A673 (cell line): ENCODE measurements at regions not wholly inside any gene's neighbourhood (a gene's known extent, or its start where the extent isn't known, plus 50 kb on each side); places are given as distances from the start of the nearest gene placed in this dataset.

ENCODE experiments used
- BruUV-seq: library from RNA; stranded (reverse); fragments of 400-500 nt; replicated peaks from 2 replicates; lab custom pipeline; 2021; lab: Mats Ljungman, UMichigan
- CTCF ChIA-PET: fragments of 300-600 bp; sonication (Branson Sonifier 250); formaldehyde crosslinking; loops from one replicate; lab custom pipeline; 2022; ENCODE audit warnings: antibody characterized with exemption; lab: Charles Lee
- POLR2A ChIA-PET: fragments of 300-600 bp; sonication (Branson Sonifier 250); formaldehyde crosslinking; loops from one replicate; lab custom pipeline; 2022; ENCODE audit warnings: antibody characterized with exemption; ENCODE audit not compliant: low non-redundant PET; lab: Charles Lee
- DNase-seq: peaks from one replicate; pipeline ENCODE4 v3.0.0-alpha.2; 2015; ENCODE audit warnings: low spot score
- H3K27ac ChIP-seq: fragments of 200-600 bp; sonication (generic); 2 replicates; pipeline ENCODE4 v1.5.1; 2016; ENCODE audit warnings: mixed run types, low read depth, mild to moderate bottlenecking, mixed read lengths, antibody characterized with exemption, low read length; ENCODE audit not compliant: poor library complexity, severe bottlenecking
- H3K27me3 ChIP-seq: fragments of 200-600 bp; sonication (generic); replicated peaks from 2 replicates; pipeline ENCODE4 v1.6.1; 2017; ENCODE audit warnings: mixed run types, low read depth, mild to moderate bottlenecking, mixed read lengths, antibody characterized with exemption, low read length; ENCODE audit not compliant: insufficient read depth, poor library complexity
- H3K36me3 ChIP-seq: fragments of 200-600 bp; sonication (generic); 2 replicates; pipeline ENCODE4 v1.6.1; 2016; ENCODE audit warnings: mixed run types, mild to moderate bottlenecking, mixed read lengths, antibody characterized with exemption, low read length; ENCODE audit not compliant: insufficient read depth, poor library complexity, severe bottlenecking
- H3K4me1 ChIP-seq: fragments of 200-600 bp; sonication (generic); 2 replicates; pipeline ENCODE4 v1.6.1; 2017; ENCODE audit warnings: mixed run types, mild to moderate bottlenecking, mixed read lengths, antibody characterized with exemption, low read length; ENCODE audit not compliant: insufficient read depth, poor library complexity, severe bottlenecking
- H3K4me3 ChIP-seq: fragments of 200-600 bp; sonication (generic); 2 replicates; pipeline ENCODE4 v1.5.1; 2016; ENCODE audit warnings: low read depth, mixed run types, mild to moderate bottlenecking, mixed read lengths, low read length; ENCODE audit not compliant: poor library complexity, severe bottlenecking
- H3K9me3 ChIP-seq: fragments of 200-600 bp; sonication (generic); 2 replicates; pipeline ENCODE4 v1.6.1; 2016; ENCODE audit warnings: mixed run types, low read depth, mild to moderate bottlenecking, mixed read lengths, antibody characterized with exemption, low read length; ENCODE audit not compliant: poor library complexity, severe bottlenecking
- CTCF ChIP-seq: fragments of 300-800, 200-600 bp; sonication (generic); conservative IDR thresholded peaks from 2 replicates; pipeline ENCODE4 v1.5.1; 2017; ENCODE audit warnings: low read depth, mild to moderate bottlenecking, antibody characterized with exemption, low read length, moderate library complexity, mixed read lengths
- EZH2 ChIP-seq: fragments of 200-600 bp; sonication (generic); IDR thresholded peaks from 2 replicates; pipeline ENCODE4 v1.6.1; 2017; ENCODE audit warnings: borderline replicate concordance, low read depth, mild to moderate bottlenecking, mixed read lengths, antibody characterized with exemption, low read length; ENCODE audit not compliant: poor library complexity, severe bottlenecking
- intact Hi-C: fragments of 100-400 bp; cut with micrococcal nuclease; formaldehyde crosslinking; loops from one replicate; pipeline ENCODE4 v1.10.0; 2022; ENCODE audit not compliant: unreplicated experiment

- ChIA-PET CTCF (no interaction called here), POLR2A (no interaction called here)
- BruUV-seq: no TSS peak
Measured at GRCh38 chr22:44430716-44431115, 67.3 kb downstream of the RTL6 start.

GRCh38 chr22:44429941-44430587 lies 68.0 kb downstream of the RTL6 start:
- Histone ChIP-seq H3K36me3 (no peaks in the 10 kb centered on the region), H3K4me1 (no peaks in the 10 kb centered on the region), H3K4me3 (no peak overlapping the region), H3K27me3 (no peaks in the 10 kb centered on the region), H3K27ac (no peak overlapping the region), H3K9me3 (no peaks in the 10 kb centered on the region)
- intact Hi-C loops: no loop called here
- no peak for DNase-seq
- TF ChIP-seq EZH2: no peak
- no peak for TF ChIP-seq CTCF
- BruUV-seq: no TSS peak
- ChIA-PET CTCF (no interaction called here), POLR2A (no interaction called here)

More at GRCh38 chr22:44430716-44431115, 67.3 kb downstream of the RTL6 start:
- no peak for DNase-seq
- Histone ChIP-seq H3K27ac (no peak overlapping the region), H3K4me1 (no peaks in the 10 kb centered on the region), H3K4me3 (no peak overlapping the region), H3K27me3 (no peaks in the 10 kb centered on the region), H3K36me3 (no peaks in the 10 kb centered on the region), H3K9me3 (no peaks in the 10 kb centered on the region)
- TF ChIP-seq EZH2 (no peak), CTCF (no peak)
- intact Hi-C loops: no loop called here

- no peak for DNase-seq
- H3K36me3 ChIP-seq: no peaks in the 10 kb centered on the region
- intact Hi-C loops: no loop called here
- ChIA-PET POLR2A (no interaction called here), CTCF (no interaction called here)
- H3K27ac ChIP-seq: no peak overlapping the region
- no peaks in the 10 kb centered on the region for H3K4me1 ChIP-seq
- H3K4me3 ChIP-seq: no peak overlapping the region
- H3K9me3 ChIP-seq: no peaks in the 10 kb centered on the region
- BruUV-seq: no TSS peak
- no peaks in the 10 kb centered on the region for H3K27me3 ChIP-seq
- TF ChIP-seq EZH2: no peak
- TF ChIP-seq CTCF: no peak
Measured at GRCh38 chr22:44428941-44429830, 68.8 kb downstream of the RTL6 start.
